Superior temporal gyrus (tissue), 1 donor: ENCODE measurements at regions not wholly inside any gene's neighbourhood (a gene's known extent, or its start where the extent isn't known, plus 50 kb on each side); places are given as distances from the start of the nearest gene placed in this dataset.

Experiments
- DNase-seq: peaks from one replicate; pipeline ENCODE4 v3.0.0-alpha.2; 2016; ENCODE audit errors: extremely low spot score

DNA sequence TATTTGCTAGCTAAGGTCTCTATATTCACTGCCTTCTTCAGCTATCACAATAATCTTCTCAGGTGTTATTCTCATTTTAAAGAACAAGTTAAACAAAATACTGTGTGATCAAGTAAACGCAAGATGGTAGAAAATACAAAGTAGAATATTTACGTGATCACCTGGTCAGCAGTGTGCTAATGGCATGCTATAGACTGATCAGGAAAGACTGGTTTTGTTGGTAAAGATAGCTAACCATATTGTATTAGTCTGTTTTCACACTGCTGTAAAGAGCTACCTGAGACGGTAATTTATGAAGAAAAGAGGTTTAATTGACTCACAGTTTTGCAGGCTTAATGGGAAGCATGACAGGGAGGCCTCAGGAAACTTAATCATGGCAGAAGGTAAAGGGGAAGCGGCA is 50.4 kb downstream of the ZBTB38 start:
- no peak for DNase-seq

DNA sequence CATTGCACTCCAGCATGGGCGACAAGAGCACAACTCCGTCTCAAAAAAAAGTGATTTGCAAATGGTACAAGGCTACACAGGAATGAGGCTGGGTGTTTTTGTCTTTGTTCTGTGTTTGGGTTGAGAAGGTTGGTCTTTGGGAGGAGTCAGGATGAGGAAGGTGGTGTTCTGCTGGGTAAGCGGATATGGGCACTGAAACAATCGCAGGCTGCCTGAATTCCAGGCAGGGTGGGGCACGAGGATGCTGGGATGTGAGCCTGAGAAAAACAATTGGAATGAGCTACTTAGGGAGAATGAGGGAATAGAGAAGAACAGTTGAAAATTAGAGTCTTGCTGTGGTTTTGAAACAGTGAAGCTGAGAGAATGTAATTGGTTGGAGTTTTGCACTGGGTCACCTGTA is 51.6 kb downstream of the ZBTB38 start:
- no peak for DNase-seq

DNA sequence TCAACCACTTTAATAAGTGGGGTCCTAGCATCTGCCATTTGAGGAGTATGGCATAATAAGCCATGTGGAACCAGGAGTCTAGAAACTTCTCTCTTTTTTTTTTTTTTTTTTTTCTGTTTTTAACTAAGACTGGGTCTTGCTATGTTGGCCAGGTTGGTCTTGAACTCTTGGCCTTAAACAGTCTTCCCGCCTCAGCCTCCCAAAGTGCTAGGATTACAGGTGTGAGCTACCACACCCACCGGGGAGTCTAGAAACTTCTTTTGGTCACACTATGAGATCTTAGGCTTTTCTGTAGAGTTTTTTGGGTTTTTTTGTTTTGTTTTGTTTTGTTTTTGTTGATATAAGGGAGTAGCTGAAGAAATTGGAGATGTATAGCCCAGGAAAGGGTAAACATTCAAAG is 52.9 kb downstream of the ZBTB38 start:
- no peak for DNase-seq

DNA sequence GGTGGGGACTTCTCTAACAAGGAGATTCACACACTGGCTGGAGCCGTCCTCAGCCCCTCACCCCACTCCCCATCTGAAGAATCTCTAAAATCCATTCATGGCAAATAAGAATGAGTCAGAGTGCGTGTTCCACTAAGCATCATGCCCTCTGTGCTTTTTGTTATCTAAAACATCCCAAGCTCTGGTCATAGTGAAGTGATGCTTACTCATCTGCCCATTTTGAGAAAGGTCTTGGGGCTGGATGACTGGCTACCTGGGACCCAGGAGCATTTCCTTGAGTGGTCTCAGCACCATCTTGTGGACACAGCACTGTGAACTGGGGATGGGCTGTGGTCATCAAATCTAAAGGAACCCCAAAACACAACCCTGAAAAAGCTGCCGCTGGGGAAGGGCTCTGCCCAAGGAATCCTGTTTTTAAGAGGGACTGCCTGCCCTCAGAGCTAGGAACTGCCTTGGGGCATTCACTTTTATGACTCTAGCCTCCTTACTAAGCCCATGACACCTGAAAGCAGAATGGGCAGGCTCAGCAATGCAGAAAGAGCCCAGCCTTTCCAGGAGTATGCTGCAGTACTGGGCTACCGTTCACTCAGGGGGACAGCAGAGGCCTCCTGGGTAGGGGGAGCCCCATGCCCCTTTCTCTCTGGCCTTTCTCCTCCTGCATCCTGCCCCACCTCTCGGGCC is 53.5 kb downstream of the ZBTB38 start:
- no peak for DNase-seq

DNA sequence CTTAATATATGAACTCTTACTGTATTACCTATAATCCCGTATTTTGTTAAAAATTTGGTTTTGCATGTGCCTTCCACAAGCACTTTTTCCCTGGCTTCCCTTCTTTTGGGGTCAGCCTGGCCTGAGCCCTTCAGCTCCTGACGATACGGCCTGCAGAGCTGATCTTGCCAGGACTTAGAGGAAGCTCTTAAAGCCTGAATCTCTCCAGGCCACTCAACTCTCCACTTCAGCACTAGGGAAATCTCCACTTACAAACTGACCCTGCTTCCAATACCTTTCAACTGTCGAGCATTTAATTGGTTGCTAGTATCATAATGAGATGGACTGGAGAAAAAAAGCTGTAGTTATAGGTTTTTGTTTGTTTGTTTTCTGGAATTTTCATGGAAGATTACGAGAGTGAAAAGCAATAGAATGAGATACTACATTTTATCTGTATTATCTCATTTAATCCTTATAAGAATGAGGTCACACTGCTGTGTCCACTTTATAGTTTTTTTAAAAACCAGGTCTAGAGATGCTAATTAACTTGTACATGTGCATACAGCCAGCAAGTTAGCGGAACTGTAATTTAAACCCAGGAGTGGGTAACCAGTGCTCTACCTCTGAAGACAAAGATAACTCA is 54.8 kb downstream of the ZBTB38 start:
- DNase-seq = no peak

DNA sequence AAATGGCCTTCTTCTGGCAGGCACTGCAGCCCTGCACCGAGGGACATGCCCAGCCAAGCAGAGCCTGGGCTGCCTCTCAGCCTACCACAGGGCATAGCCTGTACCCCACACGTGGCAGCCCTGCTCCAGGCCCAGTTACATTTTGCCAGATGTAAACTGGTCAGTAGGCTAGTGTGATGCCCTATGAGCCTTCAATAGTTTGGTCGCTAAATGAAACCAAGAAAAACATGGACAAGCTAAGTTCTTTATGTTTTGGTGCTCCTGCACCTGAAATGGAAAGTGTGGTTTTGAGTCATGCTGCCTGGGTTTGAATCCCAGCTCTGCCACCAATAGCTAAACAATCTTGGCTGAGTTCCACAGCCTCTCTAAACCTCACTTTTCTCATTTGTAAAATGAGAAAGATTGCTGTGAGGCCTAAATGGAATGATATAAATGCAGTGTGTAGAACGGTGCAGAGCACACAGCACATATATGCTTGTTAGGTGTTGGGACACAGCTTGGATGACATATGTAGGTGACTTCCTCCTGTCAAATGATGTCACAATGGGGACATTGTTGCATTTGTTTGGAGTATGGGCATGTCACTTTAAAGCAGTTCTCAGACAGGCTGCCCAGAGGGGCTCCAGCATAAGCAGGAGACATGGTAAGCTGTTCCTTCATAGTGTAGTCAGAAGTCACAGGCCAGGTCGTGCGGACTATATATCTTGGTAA is 57.4 kb downstream of the ZBTB38 start:
- DNase-seq = no peak

- peak; percentile 69 for DNase-seq
Observed at GRCh38 chr3:141426404-141427034, 58.2 kb downstream of the ZBTB38 start.

DNA sequence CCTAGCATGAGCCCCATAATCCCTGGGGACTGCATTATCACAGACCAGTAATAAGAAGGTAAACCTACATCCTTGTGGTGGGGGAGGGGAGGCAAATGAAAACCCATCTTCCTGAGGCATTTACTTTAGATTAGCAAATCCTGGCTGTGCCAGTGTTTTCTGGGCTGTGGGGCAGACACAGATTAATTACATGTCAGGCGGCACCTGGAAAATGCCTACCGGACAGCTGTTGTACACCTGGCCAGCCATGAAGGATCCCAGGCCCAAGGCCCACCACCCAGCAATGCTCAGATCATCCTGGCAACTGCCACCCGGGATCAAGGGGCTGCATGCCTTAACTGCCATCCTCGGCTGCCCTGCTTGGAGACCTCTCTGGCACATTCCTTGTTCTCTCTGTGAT is 59.1 kb upstream of the RASA2 start:
- no peak for DNase-seq

DNA sequence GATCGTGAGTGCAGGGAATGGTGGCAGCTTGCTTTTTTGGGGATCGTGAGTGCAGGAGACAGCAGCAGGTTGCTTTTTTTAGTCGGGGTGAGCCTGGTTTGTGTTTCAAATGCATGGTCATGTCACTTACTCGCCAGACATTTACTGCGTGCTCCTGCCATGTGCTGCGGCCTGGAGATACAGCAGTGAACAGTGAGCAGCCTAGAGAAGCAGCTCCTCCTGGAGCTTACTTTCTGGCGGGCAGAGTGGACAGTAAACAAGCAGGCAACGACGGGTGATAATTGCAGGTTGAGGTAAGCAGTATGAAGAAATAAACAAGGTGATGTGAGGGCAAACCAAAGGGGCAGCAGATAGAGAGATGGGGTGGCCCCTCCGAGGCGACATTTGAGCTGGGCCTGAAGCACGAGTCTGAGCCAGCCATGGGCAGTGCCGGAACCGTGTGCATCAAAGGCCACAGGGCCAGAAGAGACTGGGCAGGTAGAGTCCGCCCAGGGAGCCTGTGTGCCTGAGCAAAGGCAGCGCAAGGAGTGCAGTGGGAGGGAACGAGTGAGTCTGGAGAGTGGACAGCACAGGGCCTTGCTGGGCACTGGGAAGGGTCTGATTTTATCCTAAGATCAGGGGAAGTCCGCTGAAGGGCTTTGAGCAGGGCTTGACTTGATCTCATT is 57.3 kb upstream of the RASA2 start:
- DNase-seq = no peak

DNA sequence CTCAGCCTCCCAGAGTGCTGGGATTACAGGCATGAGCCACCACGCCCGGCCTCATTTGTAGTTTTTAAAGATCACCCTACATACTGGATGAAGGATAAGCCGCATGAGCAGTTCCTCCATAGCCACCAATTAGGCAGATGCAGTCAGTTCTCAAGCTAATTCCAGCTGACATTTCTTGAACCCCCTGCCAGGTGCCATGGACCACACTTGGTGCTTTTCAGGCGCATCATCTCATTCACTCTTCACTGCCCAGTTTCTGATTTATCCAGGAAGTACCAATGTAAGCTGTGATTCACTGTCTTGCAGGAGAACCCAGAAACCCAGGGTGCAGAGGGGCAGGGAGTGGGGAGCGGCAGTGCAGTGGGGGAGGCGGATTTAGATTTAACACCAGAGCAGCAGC is 56.5 kb upstream of the RASA2 start:
- DNase-seq = no peak

- peak; percentile 86 for DNase-seq
Observed at GRCh38 chr3:141431411-141432378, 55.1 kb upstream of the RASA2 start.

DNA sequence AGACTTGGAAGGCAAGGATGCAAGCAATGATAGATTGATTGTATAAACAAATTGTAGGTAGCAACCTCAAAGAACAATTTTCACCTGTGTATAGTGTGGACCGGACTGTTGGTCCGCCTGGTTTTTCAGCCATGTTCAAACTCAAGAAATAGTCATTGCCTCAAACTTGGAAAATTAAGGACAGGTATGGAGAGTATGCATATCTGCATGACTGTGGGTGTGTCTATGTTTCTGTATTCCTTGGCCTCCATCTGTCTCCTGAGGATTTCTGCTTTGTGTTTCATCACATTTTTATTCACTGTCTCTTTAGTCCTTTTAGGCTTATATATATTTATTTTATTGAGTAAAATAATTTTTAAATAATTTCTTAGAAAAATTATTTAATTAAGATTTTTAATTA is 53.9 kb upstream of the RASA2 start:
- no peak for DNase-seq

DNA sequence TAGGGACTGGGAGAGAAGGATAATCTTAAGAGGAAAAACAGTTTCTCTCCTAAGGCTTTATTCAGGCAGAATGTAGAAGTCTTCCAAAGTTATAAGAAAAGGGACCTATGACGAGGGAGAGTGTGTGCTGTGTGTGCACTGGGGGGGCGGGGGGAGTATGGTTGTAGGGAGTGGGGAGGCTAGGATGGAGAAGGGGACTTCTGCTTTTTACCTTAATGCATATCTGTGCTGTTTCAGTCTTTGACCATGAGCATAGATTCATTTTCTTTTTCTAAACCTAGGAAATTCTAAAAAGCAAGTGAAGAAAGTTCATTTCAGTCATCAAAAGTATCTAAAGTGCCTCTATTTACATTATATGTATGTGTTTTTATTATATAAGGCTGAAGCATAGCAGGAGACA is 52.6 kb upstream of the RASA2 start:
- no peak for DNase-seq

DNA sequence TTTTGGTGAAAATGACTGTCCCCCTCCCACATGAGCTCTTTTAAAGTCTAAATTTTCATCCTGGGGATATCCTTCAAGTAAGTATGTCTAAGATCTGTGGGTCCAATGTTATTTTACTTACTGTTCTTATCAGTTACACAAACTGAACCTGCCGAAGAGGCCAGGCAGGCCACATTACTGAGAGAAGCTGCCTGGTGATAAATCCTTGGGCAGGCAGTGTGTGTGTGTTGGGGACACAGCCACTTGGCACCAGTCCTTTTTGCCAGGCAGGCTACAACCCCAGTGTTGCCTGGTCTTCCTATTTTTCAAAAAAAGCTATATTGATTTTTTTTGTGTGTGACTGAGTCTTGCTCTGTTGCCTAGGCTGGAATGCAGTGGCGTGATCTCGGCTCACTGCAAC is 50.6 kb upstream of the RASA2 start:
- DNase-seq = no peak
